GM12873 (cell line): ENCODE measurements at regions not wholly inside any gene's neighbourhood (a gene's known extent, or its start where the extent isn't known, plus 50 kb on each side); places are given as distances from the start of the nearest gene placed in this dataset.

ENCODE experiments used
- TF ChIP-seq, protein P1 (sequence below): IDR thresholded peaks from 2 replicates; pipeline ENCODE4 v1.5.1; 2012; ENCODE audit warnings: low read depth, mild to moderate bottlenecking, moderate library complexity, low read length, control low read depth; ENCODE audit not compliant: insufficient read depth; ENCODE audit errors: missing control alignments

- TF ChIP-seq, protein P1, sequence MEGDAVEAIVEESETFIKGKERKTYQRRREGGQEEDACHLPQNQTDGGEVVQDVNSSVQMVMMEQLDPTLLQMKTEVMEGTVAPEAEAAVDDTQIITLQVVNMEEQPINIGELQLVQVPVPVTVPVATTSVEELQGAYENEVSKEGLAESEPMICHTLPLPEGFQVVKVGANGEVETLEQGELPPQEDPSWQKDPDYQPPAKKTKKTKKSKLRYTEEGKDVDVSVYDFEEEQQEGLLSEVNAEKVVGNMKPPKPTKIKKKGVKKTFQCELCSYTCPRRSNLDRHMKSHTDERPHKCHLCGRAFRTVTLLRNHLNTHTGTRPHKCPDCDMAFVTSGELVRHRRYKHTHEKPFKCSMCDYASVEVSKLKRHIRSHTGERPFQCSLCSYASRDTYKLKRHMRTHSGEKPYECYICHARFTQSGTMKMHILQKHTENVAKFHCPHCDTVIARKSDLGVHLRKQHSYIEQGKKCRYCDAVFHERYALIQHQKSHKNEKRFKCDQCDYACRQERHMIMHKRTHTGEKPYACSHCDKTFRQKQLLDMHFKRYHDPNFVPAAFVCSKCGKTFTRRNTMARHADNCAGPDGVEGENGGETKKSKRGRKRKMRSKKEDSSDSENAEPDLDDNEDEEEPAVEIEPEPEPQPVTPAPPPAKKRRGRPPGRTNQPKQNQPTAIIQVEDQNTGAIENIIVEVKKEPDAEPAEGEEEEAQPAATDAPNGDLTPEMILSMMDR: no peak
Measured at GRCh38 chr2:103526757-103527156, 764.9 kb downstream of the TMEM182 start.

DNA sequence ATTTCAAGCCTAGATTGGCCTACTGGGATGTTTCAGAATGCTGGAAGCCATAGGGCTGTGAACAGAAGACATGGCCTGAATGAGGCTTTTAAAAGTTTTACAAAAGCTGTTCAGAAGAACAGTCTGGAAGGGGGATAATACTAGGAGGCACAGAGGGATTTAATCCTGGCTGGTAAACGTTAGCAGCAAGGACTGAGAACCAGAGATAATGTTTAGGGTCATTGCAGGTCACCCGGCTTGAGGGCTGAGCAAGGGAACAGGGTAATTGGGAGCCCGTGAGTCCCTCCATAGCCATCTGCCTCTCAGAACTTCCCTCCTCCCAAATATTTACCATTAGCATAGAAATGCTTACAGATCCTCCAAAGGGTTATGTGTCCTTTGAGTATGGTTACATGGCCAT, 765.4 kb downstream of the TMEM182 start:
- TF ChIP-seq, protein P1: no peak

- TF ChIP-seq, protein P1: no peak
Measured at GRCh38 chr2:103529798-103530502, 768.1 kb downstream of the TMEM182 start.

DNA sequence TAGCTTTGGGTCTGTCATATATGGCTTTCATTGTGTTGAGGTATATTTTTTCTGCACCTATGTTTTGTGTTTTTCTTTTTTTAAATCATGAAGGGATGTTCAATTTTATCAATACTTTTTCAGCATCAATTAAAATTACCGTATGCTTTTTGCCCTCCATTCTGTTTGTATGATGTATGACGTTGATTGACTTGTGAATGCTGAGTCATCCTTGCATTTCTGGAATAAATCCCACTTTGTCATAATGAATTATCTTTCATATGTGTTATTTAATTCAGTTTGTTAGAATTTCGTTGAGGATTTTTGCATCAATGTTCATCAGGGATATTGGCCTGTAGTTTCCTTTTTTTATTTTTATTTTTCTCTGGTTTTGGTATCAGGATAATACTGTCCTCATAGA, 790.9 kb downstream of the TMEM182 start:
- TF ChIP-seq, protein P1: no peak

DNA sequence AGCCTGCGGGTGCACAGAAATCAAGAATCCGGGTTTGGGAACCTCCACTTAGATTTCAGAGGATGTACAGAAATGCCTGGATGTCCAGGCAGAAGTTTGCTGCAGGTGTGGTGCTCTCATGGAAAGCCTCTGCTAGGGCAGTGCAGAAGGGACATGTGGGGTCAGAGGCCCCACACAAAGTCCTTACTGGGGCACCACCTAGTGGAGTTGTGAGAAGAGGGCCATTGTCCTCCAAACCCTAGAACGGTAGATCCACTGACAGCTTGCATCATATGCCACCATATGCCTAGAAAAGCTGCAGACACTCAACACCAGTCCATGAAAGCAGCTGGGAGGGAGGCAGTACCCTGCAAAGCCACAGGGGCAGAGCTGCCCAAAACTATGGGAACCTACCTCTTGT, 833.0 kb downstream of the TMEM182 start:
- TF ChIP-seq, protein P1: no peak

GRCh38 chr2:103605071-103605780, 843.4 kb downstream of the TMEM182 start:
- TF ChIP-seq, protein P1: no peak

- TF ChIP-seq, protein P1: no peak
Measured at GRCh38 chr2:103615611-103616105, 853.8 kb downstream of the TMEM182 start.
